H9 (cell line): ENCODE measurements at regions not wholly inside any gene's neighbourhood (a gene's known extent, or its start where the extent isn't known, plus 50 kb on each side); places are given as distances from the start of the nearest gene placed in this dataset.

Experiments used
- DNase-seq: peaks from one replicate; pipeline ENCODE4 v3.0.0-alpha.2; 2017
- H2AFZ ChIP-seq: one replicate; pipeline ENCODE4 v1.6.1; 2013; ENCODE audit warnings: mild to moderate bottlenecking, low read length, control low read depth, moderate library complexity
- H2AK5ac ChIP-seq: 2 replicates; pipeline ENCODE4 v1.6.1; 2013; ENCODE audit warnings: low read length, control low read depth, mixed read lengths; ENCODE audit not compliant: insufficient read length
- H2BK120ac ChIP-seq: one replicate; pipeline ENCODE4 v1.6.1; 2013; ENCODE audit warnings: low read depth, mild to moderate bottlenecking, low read length, control low read depth, inconsistent platforms; ENCODE audit not compliant: poor library complexity, severe bottlenecking
- H2BK12ac ChIP-seq: 2 replicates; pipeline ENCODE4 v1.6.1; 2013; ENCODE audit warnings: low read length, control low read depth, mixed read lengths, low read depth; ENCODE audit not compliant: insufficient read length
- H2BK15ac ChIP-seq: 2 replicates; pipeline ENCODE4 v1.6.1; 2013; ENCODE audit warnings: low read depth, low read length, control low read depth
- H2BK20ac ChIP-seq: one replicate; pipeline ENCODE4 v1.6.1; 2013; ENCODE audit warnings: low read depth, mild to moderate bottlenecking, low read length, control low read depth, inconsistent platforms; ENCODE audit not compliant: poor library complexity, severe bottlenecking
- H2BK5ac ChIP-seq: 2 replicates; pipeline ENCODE4 v1.6.1; 2013; ENCODE audit warnings: low read length, control low read depth, mixed read lengths; ENCODE audit not compliant: insufficient read length
- H3K14ac ChIP-seq: 2 replicates; pipeline ENCODE4 v1.6.1; 2013; ENCODE audit warnings: low read length, control low read depth; ENCODE audit not compliant: insufficient read depth
- H3K18ac ChIP-seq: 2 replicates; pipeline ENCODE4 v1.6.1; 2013; ENCODE audit warnings: low read depth, mild to moderate bottlenecking, mixed read lengths, low read length, control low read depth; ENCODE audit not compliant: insufficient read length
- H3K23ac ChIP-seq: 2 replicates; pipeline ENCODE4 v1.6.1; 2013; ENCODE audit warnings: low read length, control low read depth, mixed read lengths, low read depth; ENCODE audit not compliant: insufficient read length
- H3K23me2 ChIP-seq: 2 replicates; pipeline ENCODE4 v1.6.1; 2013; ENCODE audit warnings: low read depth, mild to moderate bottlenecking, mixed read lengths, low read length, control low read depth; ENCODE audit not compliant: insufficient read length, poor library complexity, severe bottlenecking
- H3K27ac ChIP-seq: 2 replicates; pipeline ENCODE4 v1.5.1; 2013; ENCODE audit warnings: low read length, control low read depth, mixed read lengths, low read depth; ENCODE audit not compliant: insufficient read length
- H3K27me3 ChIP-seq: 2 replicates; pipeline ENCODE4 v1.6.1; 2013; ENCODE audit warnings: low read length, control low read depth, inconsistent platforms; ENCODE audit not compliant: insufficient read depth
- H3K4ac ChIP-seq: 2 replicates; pipeline ENCODE4 v1.6.1; 2013; ENCODE audit warnings: low read depth, mild to moderate bottlenecking, control low read depth, inconsistent platforms, low read length, moderate library complexity
- H3K4me1 ChIP-seq: 2 replicates; pipeline ENCODE4 v1.6.1; 2013; ENCODE audit warnings: low read length, control low read depth, inconsistent platforms; ENCODE audit not compliant: insufficient read depth
- H3K4me2 ChIP-seq: 2 replicates; pipeline ENCODE4 v1.6.1; 2013; ENCODE audit warnings: low read length, control low read depth, mixed read lengths; ENCODE audit not compliant: insufficient read length, insufficient read depth
- H3K56ac ChIP-seq: 2 replicates; pipeline ENCODE4 v1.6.1; 2013; ENCODE audit warnings: low read depth, mild to moderate bottlenecking, mixed read lengths, low read length, control low read depth; ENCODE audit not compliant: insufficient read length
- H3K79me1 ChIP-seq: 2 replicates; pipeline ENCODE4 v1.6.1; 2013; ENCODE audit warnings: low read depth, mild to moderate bottlenecking, moderate library complexity, low read length, control low read depth, inconsistent platforms; ENCODE audit not compliant: insufficient read depth, poor library complexity, severe bottlenecking
- H3K79me2 ChIP-seq: 2 replicates; pipeline ENCODE4 v1.6.1; 2013; ENCODE audit warnings: low read length, control low read depth, inconsistent platforms; ENCODE audit not compliant: insufficient read depth
- H3K9ac ChIP-seq: 2 replicates; pipeline ENCODE4 v1.6.1; 2013; ENCODE audit warnings: low read length, control low read depth, mixed read lengths; ENCODE audit not compliant: insufficient read length; ENCODE audit errors: extremely low read depth
- H3K9me3 ChIP-seq: one replicate; pipeline ENCODE4 v1.6.1; 2013; ENCODE audit warnings: low read depth, low read length, inconsistent platforms; ENCODE audit not compliant: control insufficient read depth
- H3T11ph ChIP-seq: one replicate; pipeline ENCODE4 v1.6.1; 2013; ENCODE audit warnings: mild to moderate bottlenecking, low read length, control low read depth, inconsistent platforms
- H4K20me1 ChIP-seq: one replicate; pipeline ENCODE4 v1.6.1; 2013; ENCODE audit not compliant: control insufficient read depth, insufficient read length, insufficient read depth
- H4K5ac ChIP-seq: 2 replicates; pipeline ENCODE4 v1.6.1; 2013; ENCODE audit warnings: low read depth, mild to moderate bottlenecking, mixed read lengths, low read length, control low read depth; ENCODE audit not compliant: insufficient read length
- H4K8ac ChIP-seq: replicated peaks from 2 replicates; pipeline ENCODE4 v1.6.1; 2013; ENCODE audit warnings: low read length, control low read depth, mixed read lengths, low read depth; ENCODE audit not compliant: insufficient read length
- H4K91ac ChIP-seq: 2 replicates; pipeline ENCODE4 v1.6.1; 2013; ENCODE audit warnings: low read depth, mild to moderate bottlenecking, moderate library complexity, mixed read lengths, low read length, control low read depth; ENCODE audit not compliant: insufficient read length
- H3K27ac Mint-ChIP-seq, 3 experiments: 2 replicates in 2 of 3; 3 replicates in 1 of 3; pipeline ENCODE4 v1.8.0; 2020 to 2021; ENCODE audit warnings: mixed read lengths in 3 of 3, mild to moderate bottlenecking in 1 of 3, moderate library complexity in 1 of 3
- H3K27me3 Mint-ChIP-seq: 2 replicates; pipeline ENCODE4 v1.8.0; 2021; ENCODE audit warnings: low read depth, mild to moderate bottlenecking, moderate library complexity, mixed read lengths
- H3K36me3 Mint-ChIP-seq, 3 experiments: 2 replicates in 2 of 3; 3 replicates in 1 of 3; pipeline ENCODE4 v1.8.0; 2020 to 2021; ENCODE audit warnings: low read depth in 3 of 3, mixed read lengths in 3 of 3; ENCODE audit not compliant: insufficient read depth in 1 of 3
- H3K4me1 Mint-ChIP-seq, 2 experiments: 2 replicates each; pipeline ENCODE4 v1.8.0; 2020; ENCODE audit warnings: mixed read lengths in 2 of 2
- H3K4me3 Mint-ChIP-seq, 2 experiments: 2 replicates in 1 of 2; 3 replicates in 1 of 2; pipeline ENCODE4 v1.8.0; 2020 to 2021; ENCODE audit warnings: mild to moderate bottlenecking in 2 of 2, mixed read lengths in 2 of 2, moderate library complexity in 1 of 2
- H3K9me3 Mint-ChIP-seq, 2 experiments: 2 replicates in 1 of 2; 3 replicates in 1 of 2; pipeline ENCODE4 v1.8.0; 2020; ENCODE audit warnings: mild to moderate bottlenecking in 2 of 2, mixed read lengths in 2 of 2, moderate library complexity in 1 of 2
- CTCF ChIP-seq: fragments of 200-600 bp; sonication (generic); conservative IDR thresholded peaks from 3 replicates; pipeline ENCODE4 v1.8.0; 2021; ENCODE audit warnings: antibody characterized with exemption, mild to moderate bottlenecking
- WGBS: extraction: QIAGEN DNeasy Blood & Tissue Kit; methylation state at CpG from one replicate; pipeline ENCODE4 v1.1.7; 2013; ENCODE audit warnings: missing lambda C conversion rate, low lambda C conversion rate, mixed read lengths; ENCODE audit not compliant: insufficient read length; ENCODE audit errors: extremely low coverage; 5-methylcytosine and 5-hydroxymethylcytosine counted together

GRCh38 chr9:84435902-84436301 is 95.3 kb upstream of the SLC28A3 start:
- Histone ChIP-seq H3K23me2 (no peaks in the 10 kb centered on the region), H3T11ph (no peak overlapping the region), H3K27me3 (no peaks in the 10 kb centered on the region), H3K27ac (no peak overlapping the region), H3K4me1 (no peaks in the 10 kb centered on the region), H4K91ac (no peak overlapping the region), H4K20me1 (no peaks in the 10 kb centered on the region), H2AFZ (no peak overlapping the region), H2AK5ac (no peak overlapping the region), H3K23ac (no peak overlapping the region), H4K5ac (no peak overlapping the region), H3K79me2 (no peaks in the 10 kb centered on the region), H3K56ac (no peak overlapping the region), H3K4ac (no peak overlapping the region), H2BK120ac (no peak overlapping the region), H3K79me1 (no peaks in the 10 kb centered on the region), H4K8ac (no peak overlapping the region), H3K14ac (no peak overlapping the region), H2BK5ac (no peak overlapping the region), H3K9me3 (no peaks in the 10 kb centered on the region), H3K4me2 (no peak overlapping the region), H3K9ac (no peak overlapping the region), H3K18ac (no peak overlapping the region), H2BK12ac (no peak overlapping the region), H2BK20ac (no peak overlapping the region), H2BK15ac (no peak overlapping the region)
- no peak for DNase-seq
- Mint-ChIP-seq H3K36me3 (no peaks in the 10 kb centered on the region; a peak in 1 of 7 replicates), H3K4me3 (no peak overlapping the region), H3K27me3 (peaks cover 2% of the 10 kb centered on the region; the same call in 1 of the 2 replicates), H3K9me3 (no peaks in the 10 kb centered on the region), H3K27ac (no peak overlapping the region; a peak in 1 of 7 replicates), H3K4me1 (no peaks in the 10 kb centered on the region)
- TF ChIP-seq CTCF = no peak
- no CpG with 5 or more reads among the region's 6 CpGs for WGBS
